ENCODE measurements at regions not wholly inside any gene's neighbourhood (a gene's known extent, or its start where the extent isn't known, plus 50 kb on each side); places are given as distances from the start of the nearest gene placed in this dataset.

DNA sequence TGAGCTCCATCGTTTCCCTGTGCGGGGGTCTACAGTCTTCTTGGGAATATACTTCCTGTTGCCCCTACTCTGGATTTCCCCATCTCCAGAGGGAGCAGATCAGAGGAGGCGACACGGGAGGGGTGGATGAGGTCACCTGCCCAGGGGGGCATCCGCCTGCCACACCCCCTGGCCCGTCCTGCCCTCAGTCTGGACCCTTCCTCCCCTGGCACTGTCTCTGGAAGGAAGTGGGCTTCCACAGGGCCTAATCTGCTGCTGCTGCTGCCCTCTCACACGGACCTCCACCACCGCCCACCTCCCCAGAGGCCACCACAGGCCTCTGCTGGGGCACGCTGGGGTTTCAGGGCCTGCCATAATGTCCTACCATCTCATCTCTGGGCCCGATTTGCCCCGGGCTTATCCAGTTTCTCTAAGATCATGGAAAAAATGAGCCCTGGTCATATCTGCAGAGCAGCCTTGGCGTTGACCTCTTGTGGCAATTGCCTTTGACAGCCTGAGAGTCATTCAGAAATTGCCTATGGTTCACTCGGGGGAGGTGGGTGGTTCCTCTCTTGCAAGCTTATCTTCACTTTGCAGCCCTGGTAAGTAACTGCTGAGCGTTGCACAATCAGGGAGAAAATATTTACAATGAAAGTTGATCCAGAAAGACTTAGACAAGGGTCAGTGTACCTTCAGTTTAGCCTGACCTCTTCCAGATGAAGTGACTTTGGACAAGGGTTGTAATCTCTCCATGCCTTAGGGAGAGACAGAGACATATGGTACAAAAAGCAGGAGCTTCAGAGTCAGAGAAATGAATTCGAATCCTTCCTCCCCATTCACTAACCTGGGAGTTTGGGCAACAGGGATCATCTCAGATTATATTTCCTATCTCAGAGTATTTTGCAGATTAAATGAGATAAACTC, 252.4 kb downstream of the TOMM20 start (continued):
- TF ChIP-seq, protein P1, sequence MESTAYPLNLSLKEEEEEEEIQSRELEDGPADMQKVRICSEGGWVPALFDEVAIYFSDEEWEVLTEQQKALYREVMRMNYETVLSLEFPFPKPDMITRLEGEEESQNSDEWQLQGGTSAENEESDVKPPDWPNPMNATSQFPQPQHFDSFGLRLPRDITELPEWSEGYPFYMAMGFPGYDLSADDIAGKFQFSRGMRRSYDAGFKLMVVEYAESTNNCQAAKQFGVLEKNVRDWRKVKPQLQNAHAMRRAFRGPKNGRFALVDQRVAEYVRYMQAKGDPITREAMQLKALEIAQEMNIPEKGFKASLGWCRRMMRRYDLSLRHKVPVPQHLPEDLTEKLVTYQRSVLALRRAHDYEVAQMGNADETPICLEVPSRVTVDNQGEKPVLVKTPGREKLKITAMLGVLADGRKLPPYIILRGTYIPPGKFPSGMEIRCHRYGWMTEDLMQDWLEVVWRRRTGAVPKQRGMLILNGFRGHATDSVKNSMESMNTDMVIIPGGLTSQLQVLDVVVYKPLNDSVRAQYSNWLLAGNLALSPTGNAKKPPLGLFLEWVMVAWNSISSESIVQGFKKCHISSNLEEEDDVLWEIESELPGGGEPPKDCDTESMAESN (CRISPR knock-in tag; conservative IDR thresholded peaks at IDR 0.05), result peak; percentile 82; the same call in 1 of the 2 replicates
- TF ChIP-seq YEATS4 (CRISPR knock-in tag; IDR thresholded peaks at IDR 0.05; ENCODE audit: borderline replicate concordance) (peak; percentile 37; the same call in 1 of the 2 replicates), ZNF367 (CRISPR knock-in tag; IDR thresholded peaks at IDR 0.05; ENCODE audit: borderline replicate concordance) (no peak), PPARG (CRISPR knock-in tag; conservative IDR thresholded peaks at IDR 0.05) (peak; percentile 67), HOXA9 (CRISPR knock-in tag; IDR thresholded peaks at IDR 0.05; ENCODE audit: borderline replicate concordance) (no peak), GATAD2A (CRISPR knock-in tag; IDR thresholded peaks at IDR 0.05) (peak; percentile 96)
- TF ChIP-seq, protein P2, sequence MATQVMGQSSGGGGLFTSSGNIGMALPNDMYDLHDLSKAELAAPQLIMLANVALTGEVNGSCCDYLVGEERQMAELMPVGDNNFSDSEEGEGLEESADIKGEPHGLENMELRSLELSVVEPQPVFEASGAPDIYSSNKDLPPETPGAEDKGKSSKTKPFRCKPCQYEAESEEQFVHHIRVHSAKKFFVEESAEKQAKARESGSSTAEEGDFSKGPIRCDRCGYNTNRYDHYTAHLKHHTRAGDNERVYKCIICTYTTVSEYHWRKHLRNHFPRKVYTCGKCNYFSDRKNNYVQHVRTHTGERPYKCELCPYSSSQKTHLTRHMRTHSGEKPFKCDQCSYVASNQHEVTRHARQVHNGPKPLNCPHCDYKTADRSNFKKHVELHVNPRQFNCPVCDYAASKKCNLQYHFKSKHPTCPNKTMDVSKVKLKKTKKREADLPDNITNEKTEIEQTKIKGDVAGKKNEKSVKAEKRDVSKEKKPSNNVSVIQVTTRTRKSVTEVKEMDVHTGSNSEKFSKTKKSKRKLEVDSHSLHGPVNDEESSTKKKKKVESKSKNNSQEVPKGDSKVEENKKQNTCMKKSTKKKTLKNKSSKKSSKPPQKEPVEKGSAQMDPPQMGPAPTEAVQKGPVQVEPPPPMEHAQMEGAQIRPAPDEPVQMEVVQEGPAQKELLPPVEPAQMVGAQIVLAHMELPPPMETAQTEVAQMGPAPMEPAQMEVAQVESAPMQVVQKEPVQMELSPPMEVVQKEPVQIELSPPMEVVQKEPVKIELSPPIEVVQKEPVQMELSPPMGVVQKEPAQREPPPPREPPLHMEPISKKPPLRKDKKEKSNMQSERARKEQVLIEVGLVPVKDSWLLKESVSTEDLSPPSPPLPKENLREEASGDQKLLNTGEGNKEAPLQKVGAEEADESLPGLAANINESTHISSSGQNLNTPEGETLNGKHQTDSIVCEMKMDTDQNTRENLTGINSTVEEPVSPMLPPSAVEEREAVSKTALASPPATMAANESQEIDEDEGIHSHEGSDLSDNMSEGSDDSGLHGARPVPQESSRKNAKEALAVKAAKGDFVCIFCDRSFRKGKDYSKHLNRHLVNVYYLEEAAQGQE (IDR thresholded peaks at IDR 0.05; ENCODE audit: borderline replicate concordance in 1 of 2, low read depth in 1 of 2, low read length in 2 of 2), result peak in 1 of 2 experiments; percentile 57; a peak in 1 of 4 replicates
- TF ChIP-seq, protein P3, sequence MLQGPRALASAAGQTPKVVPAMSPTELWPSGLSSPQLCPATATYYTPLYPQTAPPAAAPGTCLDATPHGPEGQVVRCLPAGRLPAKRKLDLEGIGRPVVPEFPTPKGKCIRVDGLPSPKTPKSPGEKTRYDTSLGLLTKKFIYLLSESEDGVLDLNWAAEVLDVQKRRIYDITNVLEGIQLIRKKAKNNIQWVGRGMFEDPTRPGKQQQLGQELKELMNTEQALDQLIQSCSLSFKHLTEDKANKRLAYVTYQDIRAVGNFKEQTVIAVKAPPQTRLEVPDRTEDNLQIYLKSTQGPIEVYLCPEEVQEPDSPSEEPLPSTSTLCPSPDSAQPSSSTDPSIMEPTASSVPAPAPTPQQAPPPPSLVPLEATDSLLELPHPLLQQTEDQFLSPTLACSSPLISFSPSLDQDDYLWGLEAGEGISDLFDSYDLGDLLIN (CRISPR knock-in tag; IDR thresholded peaks at IDR 0.05; ENCODE audit: borderline replicate concordance), result peak; percentile 1; the same call in 1 of the 2 replicates
- TF ChIP-seq, protein P4, sequence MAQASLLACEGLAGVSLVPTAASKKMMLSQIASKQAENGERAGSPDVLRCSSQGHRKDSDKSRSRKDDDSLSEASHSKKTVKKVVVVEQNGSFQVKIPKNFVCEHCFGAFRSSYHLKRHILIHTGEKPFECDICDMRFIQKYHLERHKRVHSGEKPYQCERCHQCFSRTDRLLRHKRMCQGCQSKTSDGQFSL (CRISPR knock-in tag; IDR thresholded peaks at IDR 0.05), result 0 out of 2 replicates have a peak, but pooled peaks have one; percentile 27
- TF ChIP-seq, protein P5, sequence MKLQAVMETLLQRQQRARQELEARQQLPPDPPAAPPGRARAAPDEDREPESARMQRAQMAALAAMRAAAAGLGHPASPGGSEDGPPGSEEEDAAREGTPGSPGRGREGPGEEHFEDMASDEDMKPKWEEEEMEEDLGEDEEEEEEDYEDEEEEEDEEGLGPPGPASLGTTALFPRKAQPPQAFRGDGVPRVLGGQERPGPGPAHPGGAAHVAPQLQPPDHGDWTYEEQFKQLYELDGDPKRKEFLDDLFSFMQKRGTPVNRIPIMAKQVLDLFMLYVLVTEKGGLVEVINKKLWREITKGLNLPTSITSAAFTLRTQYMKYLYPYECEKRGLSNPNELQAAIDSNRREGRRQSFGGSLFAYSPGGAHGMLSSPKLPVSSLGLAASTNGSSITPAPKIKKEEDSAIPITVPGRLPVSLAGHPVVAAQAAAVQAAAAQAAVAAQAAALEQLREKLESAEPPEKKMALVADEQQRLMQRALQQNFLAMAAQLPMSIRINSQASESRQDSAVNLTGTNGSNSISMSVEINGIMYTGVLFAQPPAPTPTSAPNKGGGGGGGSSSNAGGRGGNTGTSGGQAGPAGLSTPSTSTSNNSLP (IDR thresholded peaks at IDR 0.05; ENCODE audit: low read depth, low read length), result no peak; the same call in 1 of the 2 replicates
- TF ChIP-seq, protein P6, sequence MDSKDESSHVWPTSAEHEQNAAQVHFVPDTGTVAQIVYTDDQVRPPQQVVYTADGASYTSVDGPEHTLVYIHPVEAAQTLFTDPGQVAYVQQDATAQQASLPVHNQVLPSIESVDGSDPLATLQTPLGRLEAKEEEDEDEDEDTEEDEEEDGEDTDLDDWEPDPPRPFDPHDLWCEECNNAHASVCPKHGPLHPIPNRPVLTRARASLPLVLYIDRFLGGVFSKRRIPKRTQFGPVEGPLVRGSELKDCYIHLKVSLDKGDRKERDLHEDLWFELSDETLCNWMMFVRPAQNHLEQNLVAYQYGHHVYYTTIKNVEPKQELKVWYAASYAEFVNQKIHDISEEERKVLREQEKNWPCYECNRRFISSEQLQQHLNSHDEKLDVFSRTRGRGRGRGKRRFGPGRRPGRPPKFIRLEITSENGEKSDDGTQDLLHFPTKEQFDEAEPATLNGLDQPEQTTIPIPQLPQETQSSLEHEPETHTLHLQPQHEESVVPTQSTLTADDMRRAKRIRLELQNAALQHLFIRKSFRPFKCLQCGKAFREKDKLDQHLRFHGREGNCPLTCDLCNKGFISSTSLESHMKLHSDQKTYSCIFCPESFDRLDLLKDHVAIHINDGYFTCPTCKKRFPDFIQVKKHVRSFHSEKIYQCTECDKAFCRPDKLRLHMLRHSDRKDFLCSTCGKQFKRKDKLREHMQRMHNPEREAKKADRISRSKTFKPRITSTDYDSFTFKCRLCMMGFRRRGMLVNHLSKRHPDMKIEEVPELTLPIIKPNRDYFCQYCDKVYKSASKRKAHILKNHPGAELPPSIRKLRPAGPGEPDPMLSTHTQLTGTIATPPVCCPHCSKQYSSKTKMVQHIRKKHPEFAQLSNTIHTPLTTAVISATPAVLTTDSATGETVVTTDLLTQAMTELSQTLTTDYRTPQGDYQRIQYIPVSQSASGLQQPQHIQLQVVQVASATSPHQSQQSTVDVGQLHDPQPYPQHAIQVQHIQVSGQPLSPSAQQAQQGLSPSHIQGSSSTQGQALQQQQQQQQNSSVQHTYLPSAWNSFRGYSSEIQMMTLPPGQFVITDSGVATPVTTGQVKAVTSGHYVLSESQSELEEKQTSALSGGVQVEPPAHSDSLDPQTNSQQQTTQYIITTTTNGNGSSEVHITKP (CRISPR knock-in tag; IDR thresholded peaks at IDR 0.05; ENCODE audit: low read depth), result peak; percentile 86
- TF ChIP-seq, protein P7, sequence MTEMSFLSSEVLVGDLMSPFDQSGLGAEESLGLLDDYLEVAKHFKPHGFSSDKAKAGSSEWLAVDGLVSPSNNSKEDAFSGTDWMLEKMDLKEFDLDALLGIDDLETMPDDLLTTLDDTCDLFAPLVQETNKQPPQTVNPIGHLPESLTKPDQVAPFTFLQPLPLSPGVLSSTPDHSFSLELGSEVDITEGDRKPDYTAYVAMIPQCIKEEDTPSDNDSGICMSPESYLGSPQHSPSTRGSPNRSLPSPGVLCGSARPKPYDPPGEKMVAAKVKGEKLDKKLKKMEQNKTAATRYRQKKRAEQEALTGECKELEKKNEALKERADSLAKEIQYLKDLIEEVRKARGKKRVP (CRISPR knock-in tag; IDR thresholded peaks at IDR 0.05), result peak in 1 of 2 experiments; percentile 80; a peak in 2 of 4 replicates
